Superior temporal gyrus (tissue), 1 donor: ENCODE measurements at regions not wholly inside any gene's neighbourhood (a gene's known extent, or its start where the extent isn't known, plus 50 kb on each side); places are given as distances from the start of the nearest gene placed in this dataset.
"Not testable (repeated sequence)": the region's sequence is repeated elsewhere in the genome, so short reads cannot be mapped to it uniquely, and the experiment has no call there.

Experiments used
- DNase-seq: peaks from one replicate; pipeline ENCODE4 v3.0.0-alpha.2; 2016; ENCODE audit errors: extremely low spot score

- not testable (repeated sequence) for DNase-seq
Measured at GRCh38 chr1:223991297-223991857, 122.5 kb upstream of the FBXO28 start.

GRCh38 chr1:223961985-223962384, 116.2 kb upstream of the TP53BP2 start:
- not testable (repeated sequence) for DNase-seq

DNA sequence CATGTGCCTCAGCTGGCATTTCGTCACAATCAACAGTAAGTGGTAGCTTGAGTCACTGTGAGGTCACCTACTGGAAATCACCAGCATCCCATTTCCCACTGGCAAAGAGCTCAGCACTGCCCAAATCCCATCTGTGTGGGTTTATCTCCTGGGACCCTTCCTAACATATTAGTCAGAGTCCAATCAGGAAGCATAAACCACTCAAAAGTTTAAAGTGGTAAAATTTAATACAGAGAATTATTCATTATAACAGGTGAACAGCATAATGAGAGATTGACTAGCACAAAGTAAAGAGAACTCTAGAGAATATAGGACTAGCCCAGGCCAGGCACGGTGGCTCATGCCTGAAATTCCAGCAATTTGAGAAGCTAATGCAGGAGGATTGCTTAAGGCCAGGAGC, 107.1 kb upstream of the TP53BP2 start:
- not testable (repeated sequence) for DNase-seq

DNA sequence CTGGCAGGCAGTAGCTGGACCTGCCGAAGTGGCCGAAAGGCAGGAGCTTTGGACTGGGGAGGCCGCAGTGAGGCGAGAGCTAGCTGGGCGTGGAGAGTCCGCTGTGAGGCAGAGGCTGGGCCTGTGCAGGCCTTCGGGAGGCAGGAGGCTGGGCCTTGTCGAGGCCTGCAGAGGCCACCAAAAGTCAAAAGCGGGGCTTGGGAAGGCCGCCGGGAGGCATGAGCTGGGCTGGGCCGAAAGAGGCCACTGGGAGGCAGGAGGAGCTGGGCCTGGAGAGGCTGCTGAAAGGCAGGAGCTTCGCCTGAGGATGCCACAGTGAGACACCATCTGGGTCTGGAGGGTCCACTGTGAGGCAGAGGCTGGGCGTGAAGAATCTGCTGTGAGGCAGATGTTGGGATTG, 105.8 kb upstream of the TP53BP2 start:
- DNase-seq = not testable (repeated sequence)

DNA sequence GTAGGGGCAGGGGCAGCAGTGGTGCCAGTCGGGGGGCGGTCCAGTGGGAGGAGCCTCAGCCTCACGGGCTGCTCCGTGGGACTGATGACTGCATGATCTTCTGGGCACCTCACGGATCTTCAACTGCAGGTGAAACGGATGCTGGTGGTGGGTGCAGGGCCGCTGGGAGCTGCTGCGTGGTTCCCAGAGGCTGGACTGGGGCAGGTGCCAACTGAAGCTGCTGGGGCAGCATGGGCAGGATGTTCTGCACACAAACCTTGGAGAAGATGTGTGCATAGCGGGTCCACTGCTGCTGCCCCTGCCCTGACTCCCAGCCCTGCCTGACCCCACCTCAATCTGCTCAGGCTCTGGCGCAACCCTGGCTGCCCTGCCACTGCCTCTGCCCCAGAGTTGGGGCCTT, 104.2 kb upstream of the TP53BP2 start:
- not testable (repeated sequence) for DNase-seq

- not testable (repeated sequence) for DNase-seq
Measured at GRCh38 chr1:223948041-223948440, 102.3 kb upstream of the TP53BP2 start.

- DNase-seq = not testable (repeated sequence)
Measured at GRCh38 chr1:223936592-223936991, 90.8 kb upstream of the TP53BP2 start.

DNA sequence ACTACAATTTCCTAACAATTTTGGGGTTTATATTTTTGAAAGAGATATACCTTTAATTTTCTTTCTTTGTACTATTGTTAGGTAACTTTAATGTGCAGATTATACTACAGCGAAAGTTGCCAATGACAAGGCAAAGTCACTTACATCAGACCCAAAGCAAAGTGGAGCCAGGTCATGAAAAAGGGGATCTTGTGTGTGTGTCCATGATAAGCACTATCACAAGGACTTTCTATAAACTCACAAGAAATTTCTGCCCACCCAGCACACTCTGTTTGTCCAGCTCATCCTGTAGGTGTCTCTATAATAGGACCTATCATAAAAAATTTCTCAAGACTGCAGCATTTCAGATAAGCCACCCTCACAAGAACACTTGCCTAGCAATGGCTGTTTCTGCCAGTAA, 85.7 kb upstream of the TP53BP2 start:
- DNase-seq = not testable (repeated sequence)

DNA sequence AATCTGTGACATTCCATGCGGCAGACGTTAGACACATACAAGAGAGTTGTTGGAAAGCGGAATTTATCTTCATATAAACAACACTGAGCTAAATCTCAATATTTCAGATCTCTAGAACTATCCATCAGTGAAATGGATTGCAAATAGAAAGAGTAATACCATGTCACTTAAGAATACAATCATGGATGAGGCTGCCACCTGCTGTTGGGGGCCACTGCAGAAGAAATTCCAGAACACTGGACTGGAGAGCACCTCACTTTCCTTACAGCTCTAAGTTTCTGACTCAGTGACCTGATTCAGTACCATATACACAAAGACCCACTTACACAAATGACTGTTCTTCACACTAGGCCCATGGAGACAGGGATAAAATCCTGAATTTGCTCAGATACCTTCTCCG, 75.1 kb upstream of the TP53BP2 start:
- DNase-seq = not testable (repeated sequence)

GRCh38 chr1:223915476-223915875, 69.7 kb upstream of the TP53BP2 start:
- DNase-seq = not testable (repeated sequence)

- not testable (repeated sequence) for DNase-seq
Measured at GRCh38 chr1:223913715-223914114, 68.0 kb upstream of the TP53BP2 start.

DNA sequence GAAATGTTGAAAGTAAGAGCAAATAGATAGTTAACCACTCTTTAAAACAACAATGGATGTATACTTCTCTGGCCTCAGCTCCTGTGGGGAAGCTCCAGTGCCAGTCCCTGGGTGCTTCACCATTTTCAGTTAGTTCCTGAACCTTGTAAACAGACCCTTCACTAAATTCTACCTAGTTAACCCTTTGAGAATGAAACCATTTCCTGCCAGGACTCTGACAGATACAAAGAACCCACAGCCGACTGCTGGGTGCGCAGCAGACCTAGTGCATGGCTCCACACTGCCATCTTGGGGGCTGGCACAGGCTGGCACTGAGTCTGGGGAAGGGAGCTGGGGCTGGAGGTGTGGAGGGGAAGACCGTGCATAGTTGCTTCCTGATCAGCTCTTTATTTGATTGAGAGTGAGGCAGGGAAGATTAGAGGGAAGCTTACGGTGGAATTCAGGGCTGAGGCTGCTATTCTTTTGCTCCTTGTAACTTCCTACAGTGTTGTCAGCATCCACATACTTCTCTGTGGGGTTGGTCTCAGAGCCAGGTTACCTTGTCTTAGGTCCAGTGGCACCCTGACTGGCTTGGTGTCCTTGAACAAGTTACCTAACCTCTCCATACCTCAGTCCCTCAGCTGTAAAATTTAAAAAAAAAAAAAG, 62.3 kb upstream of the TP53BP2 start:
- not testable (repeated sequence) for DNase-seq

DNA sequence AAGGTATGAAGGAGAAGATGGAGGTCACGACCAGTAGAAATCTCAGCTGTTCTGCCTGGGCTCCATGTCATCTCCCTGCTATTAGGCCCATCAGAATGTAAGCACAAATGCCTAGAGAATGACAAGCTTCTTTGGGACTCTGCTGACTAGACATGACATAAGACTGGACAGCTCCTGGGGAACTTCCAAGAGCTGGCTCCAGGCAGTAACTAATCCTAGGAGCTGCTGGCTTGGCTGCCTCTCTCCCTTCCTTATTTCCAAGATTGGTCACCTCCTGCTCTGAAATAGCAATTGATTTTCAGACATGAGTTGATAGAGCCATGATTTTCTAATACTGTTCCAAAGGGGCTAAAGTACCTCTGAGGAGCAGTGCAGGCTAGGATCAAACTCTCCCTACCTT, 57.5 kb upstream of the TP53BP2 start:
- DNase-seq = not testable (repeated sequence)

DNA sequence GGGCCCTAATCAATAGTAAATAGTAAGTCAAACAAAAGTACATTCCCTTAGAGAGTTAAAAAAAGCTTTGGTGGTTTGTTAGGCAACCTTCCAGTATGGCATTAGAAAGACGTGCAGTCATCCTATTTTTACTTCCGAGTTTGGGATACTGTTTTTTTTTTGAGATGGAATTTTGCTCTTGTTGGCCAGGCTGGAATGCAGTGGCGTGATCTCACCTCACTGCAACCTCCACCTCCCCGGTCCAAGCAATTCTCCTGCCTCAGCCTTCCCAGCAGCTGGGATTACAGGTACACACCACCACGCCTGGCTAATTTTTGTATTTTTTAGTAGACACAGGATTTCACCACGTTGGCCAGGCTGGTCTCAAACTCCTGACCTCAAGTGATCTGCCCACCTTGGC, 54.0 kb upstream of the TP53BP2 start:
- not testable (repeated sequence) for DNase-seq

DNA sequence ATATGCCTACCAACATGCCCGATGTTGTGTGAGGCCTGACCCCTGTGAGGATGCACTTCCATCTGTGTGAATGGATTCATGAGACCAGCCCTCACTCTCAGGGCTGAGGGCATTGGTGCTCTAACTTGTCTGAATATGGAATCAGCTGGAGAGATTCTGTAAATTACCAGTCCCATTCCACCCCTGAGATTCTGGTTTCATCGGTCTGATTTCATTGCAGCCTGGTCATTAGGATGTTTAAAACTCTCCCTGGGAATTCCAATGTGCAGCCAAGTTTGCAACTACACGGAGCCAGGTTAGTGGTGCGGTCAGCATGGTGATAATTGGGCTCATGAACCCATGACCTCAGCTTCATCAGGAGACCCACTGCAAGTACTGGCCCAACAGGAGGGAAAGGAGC, 51.4 kb upstream of the TP53BP2 start:
- DNase-seq = not testable (repeated sequence)

- not testable (repeated sequence) for DNase-seq
Measured at GRCh38 chr1:223895950-223896349, 50.2 kb upstream of the TP53BP2 start.
